Frontal cortex (tissue), 3 donors: ENCODE measurements at regions not wholly inside any gene's neighbourhood (a gene's known extent, or its start where the extent isn't known, plus 50 kb on each side); places are given as distances from the start of the nearest gene placed in this dataset.
"Not testable (repeated sequence)": the region's sequence is repeated elsewhere in the genome, so short reads cannot be mapped to it uniquely, and the experiment has no call there.

Experiments used
- DNase-seq, 2 donors: peaks; one replicate each; pipeline ENCODE4 v3.0.0; 2012; ENCODE audit warnings: low spot score in 2 of 2
- FAIRE-seq: peaks from 2 replicates; lab custom pipeline; 2012; peaks lifted over from hg19 to GRCh38; lab: Jason Lieb, UNC
- donor health status: control.
- donor health status: control.
- donor health status: control.

DNA sequence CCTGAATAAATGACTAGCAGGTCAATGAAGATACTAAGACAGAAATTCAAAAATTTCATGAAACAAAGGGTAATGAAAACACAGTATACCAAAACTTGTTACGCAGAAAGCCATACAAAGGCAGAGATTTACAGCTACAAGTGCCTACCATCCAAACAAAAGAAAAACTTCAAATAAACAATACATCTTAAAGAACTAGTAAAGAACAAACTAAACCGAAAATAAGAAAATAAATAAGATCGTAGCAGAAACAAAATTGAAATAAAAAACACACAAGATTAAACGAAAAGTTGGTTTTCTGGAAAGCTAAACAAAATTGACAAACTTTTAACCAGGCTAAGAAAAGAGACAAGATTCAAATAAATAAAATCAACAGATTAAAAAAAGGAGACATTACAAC lies 51.5 kb downstream of the VPREB1 start:
- FAIRE-seq, DNase-seq: not testable (repeated sequence)

DNA sequence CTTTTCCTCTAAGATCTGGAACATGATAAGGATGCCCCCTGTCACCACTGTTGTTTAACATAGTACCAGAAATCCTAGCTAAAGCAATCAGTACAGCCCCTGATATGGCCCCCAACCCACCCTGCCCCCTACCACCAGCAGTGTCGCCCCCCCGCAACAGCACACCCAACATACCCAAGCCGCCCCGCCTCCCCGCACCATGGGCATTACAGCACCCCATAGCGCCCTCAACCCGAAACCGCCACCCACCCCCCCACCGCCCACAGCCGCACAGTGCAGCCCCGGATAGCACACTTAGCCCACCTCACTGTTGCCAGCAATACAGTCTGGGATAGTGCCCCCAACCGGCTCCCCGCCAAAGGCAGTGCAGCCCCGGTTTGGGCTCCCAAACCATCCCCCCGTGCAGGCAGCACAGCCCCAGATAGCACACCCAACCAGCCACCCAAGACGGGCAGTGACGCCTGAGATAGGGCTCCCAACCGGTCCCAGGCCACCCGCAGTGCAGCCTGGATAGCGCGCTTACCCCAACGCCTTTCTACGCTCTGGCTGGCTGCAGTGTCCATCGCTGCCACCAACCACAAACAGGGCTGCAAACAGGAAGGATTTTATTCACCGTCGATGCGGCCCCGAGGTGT lies 52.7 kb downstream of the VPREB1 start:
- DNase-seq, FAIRE-seq: not testable (repeated sequence)

DNA sequence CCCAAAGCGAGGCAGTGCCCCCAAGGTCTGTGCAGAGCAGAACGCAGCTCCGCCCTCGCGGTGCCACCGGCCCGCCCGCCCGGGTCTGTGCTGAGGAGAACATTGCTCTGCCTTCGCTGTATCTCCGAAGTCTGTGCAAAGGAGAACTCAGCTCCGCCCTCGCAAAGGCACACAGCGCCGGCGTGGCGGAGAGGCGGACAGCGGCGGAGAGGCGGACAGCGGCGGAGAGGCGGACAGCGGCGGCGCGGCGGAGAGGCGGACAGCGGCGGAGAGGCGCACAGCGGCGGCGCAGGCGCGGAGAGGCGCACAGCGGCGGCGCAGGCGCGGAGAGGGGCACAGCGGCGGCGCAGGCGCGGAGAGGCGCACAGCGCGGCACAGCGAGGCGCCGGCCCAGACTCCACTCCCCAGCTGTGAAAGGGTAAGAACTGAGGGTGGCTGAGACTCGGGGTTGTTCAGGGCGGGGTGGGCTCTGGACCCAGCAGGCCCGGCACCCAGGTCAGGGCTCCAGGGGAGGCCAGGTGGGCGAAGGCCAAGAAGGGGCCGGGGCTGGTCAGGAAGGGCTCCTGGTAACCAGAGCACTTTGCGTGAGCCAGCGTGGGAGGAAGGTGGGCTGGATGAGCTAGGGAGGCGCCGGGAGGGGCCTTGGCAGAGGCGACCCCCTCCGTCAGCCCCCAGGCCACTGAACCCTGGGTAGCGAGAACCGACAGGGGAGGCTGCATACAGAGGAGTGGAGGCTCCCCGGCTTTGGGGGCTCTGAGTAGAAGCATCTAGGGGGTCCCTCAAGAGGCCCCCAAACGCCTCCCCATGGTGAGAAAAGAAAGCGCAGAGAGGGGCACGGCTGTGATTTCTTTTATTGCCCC lies 53.4 kb downstream of the VPREB1 start:
- not testable (repeated sequence) for DNase-seq, FAIRE-seq

DNA sequence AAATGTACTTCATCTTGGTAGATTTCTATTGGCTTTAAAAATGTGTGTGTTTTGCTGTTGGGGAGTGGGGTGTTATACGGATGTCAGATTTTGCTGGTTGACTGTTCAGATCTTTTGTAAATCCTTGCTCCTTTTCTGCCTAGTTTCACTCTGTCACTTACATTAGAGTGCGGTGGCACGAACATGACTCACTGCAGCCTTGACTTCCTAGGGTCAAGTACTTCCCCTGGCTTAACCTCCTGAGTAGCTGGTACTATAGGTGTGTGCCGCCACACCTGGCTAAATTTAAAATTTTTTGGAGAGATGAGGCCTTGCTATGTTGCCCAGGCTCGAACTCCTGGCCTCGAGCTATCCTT lies 54.0 kb downstream of the VPREB1 start:
- not testable (repeated sequence) for DNase-seq, FAIRE-seq

DNA sequence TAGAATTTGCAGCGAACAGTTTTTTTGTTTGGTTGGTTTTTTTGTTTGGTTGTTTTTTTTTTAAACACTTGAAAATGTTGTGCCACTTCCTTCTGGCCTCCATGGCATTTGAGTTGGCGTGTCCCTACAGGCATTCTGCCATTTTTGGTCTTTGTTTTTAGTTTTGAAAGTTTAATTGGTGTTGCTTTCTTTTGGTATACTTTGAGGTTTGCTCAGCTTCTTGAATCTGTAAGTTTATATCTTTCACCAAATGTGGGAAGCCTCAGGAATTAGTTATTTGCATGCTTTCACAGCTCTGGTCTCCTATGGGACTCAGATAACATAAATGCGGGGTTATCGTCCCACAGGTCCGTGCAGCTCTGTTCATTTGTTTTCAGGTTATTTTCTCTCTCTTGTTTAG lies 55.9 kb downstream of the VPREB1 start:
- not testable (repeated sequence) for FAIRE-seq, DNase-seq

DNA sequence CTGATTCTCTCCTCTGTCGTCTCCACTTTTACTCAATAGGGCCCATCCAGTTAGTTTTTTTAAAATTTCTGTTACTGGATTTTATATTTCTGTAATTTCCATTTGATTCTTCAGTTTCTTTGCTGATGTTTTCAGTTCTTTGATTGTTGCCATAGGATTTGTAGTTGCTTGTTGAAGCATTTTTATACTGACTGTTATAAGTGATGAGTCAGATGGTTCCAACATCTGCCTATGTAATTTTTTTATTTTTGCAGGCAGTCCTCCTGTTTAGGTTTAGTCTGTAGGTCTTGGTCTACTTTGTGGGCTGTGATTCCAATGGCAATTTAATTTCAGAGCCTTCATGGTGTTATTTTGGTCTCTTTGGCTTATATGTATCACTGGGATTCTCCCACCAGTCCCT lies 56.4 kb downstream of the VPREB1 start:
- not testable (repeated sequence) for DNase-seq, FAIRE-seq

DNA sequence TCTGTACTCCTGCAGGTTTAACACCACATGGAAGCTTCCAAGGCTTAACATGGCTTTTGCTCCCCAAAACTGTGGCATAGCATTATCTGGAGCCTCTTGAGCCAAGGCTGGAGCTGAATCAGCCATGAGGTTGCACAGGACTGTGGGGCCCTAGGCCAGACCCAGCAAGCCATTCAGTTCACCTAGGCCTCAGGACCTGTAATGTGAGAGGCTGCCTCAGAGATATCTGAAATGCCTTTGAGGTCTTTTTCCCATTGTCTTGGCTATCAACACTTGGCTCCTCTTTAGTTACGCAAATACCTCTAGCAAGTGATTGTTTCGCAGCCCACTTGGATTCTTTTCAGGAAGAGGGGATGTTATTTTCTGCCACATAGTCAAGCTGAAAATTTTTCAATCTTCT lies 72.0 kb downstream of the VPREB1 start:
- FAIRE-seq (no peak), DNase-seq (no peak)

DNA sequence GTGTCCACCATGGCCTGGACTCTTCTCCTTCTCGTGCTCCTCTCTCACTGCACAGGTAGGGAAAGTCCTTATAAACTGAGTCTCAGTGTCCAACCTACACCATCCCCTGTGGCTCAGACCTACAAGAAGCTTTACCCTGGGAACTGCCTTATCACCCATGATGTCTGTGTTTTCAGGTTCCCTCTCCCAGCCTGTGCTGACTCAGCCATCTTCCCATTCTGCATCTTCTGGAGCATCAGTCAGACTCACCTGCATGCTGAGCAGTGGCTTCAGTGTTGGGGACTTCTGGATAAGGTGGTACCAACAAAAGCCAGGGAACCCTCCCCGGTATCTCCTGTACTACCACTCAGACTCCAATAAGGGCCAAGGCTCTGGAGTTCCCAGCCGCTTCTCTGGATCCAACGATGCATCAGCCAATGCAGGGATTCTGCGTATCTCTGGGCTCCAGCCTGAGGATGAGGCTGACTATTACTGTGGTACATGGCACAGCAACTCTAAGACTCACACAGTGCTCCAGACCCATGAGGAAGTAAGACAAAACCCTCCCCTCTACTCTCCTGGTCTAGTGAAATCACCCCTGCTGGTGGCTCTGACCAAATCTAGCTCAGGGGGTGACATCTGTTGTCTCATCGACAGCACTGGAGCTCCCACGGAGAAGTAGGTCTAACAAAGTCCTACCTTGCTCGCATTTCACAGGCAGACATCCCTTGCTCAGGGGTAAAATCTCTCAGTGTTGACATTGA lies 74.3 kb downstream of the VPREB1 start:
- FAIRE-seq (no peak), DNase-seq (no peak)

DNA sequence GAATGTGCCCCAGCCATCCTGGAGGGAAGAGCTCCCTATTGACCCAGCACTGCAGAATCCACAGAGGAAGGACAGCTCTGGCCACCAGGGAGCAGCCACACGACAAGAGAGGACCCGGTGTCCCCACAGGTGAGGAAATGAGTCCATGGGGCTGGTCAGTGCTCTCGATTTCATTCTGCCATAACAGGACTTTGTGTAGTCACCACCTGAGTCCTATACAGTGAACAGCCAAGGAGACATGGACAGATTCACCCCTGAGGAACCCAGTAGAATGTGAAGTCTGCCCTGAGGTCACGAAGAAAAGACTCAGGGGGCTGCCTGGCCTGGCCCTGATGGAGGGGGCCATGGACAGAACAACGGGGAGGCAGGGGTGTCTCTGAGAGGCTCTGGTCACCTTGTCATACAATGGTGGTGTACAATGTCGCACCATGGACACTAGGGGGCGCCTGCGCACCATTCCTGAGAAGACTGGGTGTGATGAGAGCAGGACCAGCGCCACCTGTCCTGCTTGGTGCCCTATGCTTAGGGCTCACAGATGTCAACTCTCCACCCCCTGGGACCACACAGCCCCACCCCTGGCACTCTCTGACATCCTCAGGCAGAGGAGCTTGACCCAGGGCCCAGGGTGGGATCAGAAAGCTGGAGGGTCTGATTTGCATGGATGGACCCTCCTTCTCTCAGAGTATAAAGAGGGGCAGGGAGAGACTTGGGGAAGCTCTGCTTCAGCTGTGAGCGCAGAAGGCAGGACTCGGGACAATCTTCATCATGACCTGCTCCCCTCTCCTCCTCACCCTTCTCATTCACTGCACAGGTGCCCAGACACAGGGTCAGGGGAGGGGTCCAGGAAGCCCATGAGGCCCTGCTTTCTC lies 77.4 kb downstream of the VPREB1 start:
- not testable (repeated sequence) for FAIRE-seq
- peak; percentile 24 to 66 for DNase-seq

DNA sequence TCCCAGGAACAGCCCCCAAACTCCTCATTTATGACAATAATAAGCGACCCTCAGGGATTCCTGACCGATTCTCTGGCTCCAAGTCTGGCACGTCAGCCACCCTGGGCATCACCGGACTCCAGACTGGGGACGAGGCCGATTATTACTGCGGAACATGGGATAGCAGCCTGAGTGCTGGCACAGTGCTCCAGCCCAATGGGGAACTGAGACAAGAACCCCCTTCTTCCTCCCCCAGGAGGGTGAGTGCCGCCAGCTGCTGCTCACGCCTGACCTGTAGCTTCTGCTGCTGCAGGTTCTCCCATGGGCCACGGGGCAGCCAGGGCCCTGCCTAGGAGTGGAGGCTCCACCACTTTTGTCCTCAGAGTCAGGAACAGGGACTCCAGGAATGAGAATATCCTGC lies 78.2 kb downstream of the VPREB1 start:
- DNase-seq = no peak
- no peak for FAIRE-seq

DNA sequence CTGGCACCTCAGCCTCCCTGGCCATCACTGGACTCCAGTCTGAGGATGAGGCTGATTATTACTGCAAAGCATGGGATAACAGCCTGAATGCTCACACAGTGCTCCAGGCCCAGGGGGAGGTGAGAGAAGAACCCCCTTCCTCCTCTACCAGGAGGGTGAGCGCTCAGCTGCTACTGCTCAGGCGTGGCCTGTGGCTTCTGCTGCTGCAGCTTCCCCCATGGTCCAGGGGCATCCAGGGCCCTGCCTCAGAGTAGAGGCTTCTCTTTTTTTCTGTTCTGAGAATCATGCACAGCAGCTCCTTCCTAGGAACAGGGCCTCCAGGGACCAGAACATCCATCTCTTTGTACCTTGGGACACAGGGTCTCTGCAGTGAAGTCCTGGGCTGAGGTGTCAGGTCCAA lies 83.1 kb downstream of the VPREB1 start:
- no peak for FAIRE-seq
- no peak for DNase-seq

DNA sequence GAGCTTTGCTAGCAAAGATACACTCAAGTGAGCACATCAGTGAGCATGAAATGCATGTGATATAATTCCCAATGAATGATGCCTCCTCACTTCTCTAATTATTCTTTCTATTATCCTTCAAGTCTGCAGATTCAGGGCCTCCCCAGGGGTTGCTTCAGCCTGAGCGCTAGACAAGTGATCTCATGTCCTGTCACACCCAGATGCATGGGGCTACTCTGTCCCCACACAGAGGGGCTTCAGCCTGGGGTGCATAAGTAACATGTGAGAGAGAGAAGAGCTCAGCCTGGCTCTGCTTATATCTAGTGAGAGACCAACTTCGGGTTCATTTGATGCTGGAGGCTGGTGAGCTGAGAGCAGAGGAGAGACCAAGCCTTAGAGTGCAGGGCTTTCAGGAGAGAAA lies 85.2 kb downstream of the VPREB1 start:
- FAIRE-seq = no peak
- no peak for DNase-seq

DNA sequence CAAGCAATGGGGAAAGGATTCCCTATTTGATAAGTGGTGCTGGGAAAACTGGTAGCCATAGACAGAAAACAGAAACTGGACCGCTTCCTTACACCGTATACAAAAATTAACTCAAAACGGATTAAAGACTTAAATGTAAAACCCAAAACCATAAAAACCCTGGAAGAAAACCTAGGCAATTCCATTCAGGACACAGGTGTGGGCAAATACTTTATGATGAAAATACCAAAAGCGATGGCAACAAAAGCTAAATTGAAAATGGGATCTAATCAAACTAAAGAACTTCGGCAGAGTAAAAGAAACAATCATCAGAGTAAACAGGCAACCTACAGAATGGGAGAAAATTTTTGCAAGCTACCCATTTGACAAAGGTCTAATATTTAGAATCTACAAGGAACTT lies 91.1 kb downstream of the VPREB1 start:
- not testable (repeated sequence) for FAIRE-seq, DNase-seq

DNA sequence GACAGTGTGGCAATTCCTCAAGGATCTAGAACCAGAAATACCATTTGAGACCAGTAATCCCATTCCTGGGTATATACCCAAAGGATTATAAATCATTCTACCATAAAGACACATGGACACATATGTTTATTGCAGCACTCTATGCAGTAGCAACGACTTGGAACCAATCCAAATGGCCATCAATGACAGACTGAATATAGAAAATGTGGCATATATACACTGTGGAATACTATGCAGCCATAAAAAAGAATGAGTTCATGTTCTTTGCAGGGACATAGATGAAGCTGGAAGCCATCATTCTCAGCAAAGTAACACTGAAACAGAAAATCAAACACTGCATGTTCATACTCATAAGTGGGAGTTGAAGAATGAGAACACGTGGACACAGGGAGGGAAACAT lies 91.7 kb downstream of the VPREB1 start:
- not testable (repeated sequence) for FAIRE-seq, DNase-seq

DNA sequence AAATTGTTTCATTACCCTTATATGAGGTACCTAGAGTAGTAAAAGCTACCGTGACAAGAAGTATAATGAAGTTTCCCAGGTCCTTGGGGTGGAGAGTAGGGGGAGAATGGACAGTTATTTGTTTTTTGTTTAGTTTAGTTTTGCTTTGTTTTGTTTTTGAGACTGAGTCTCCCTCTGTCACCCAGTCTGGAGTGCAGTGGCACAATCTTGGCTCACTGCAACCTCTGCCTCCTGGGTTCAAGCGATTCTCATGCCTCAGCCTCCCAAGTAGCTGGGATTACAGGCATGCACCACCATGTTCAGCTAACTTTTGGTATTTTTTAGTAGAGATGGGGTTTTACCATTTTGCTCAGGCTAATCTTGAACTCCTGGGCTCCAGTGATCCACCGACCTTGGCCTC lies 94.2 kb downstream of the VPREB1 start:
- not testable (repeated sequence) for DNase-seq, FAIRE-seq

DNA sequence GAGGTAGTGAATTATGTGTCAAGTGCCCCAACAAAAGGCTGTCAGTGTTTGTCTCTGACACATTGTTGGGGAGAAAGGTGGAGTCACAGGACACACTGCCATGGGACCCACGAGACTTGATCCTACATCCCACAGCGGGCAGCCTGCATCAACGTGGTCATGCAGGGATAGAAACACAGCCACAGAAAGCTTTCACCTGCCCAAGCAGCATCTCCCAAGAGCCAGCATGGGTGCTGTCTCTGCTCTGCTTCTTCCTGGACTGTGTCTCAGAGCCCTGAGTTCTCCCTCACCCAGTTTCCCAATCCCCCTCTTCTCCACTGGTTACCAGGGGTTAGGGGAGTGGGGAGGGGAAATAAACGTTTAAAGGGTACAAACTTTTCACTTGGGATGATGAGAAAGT lies 97.2 kb downstream of the VPREB1 start:
- no peak for FAIRE-seq

DNA sequence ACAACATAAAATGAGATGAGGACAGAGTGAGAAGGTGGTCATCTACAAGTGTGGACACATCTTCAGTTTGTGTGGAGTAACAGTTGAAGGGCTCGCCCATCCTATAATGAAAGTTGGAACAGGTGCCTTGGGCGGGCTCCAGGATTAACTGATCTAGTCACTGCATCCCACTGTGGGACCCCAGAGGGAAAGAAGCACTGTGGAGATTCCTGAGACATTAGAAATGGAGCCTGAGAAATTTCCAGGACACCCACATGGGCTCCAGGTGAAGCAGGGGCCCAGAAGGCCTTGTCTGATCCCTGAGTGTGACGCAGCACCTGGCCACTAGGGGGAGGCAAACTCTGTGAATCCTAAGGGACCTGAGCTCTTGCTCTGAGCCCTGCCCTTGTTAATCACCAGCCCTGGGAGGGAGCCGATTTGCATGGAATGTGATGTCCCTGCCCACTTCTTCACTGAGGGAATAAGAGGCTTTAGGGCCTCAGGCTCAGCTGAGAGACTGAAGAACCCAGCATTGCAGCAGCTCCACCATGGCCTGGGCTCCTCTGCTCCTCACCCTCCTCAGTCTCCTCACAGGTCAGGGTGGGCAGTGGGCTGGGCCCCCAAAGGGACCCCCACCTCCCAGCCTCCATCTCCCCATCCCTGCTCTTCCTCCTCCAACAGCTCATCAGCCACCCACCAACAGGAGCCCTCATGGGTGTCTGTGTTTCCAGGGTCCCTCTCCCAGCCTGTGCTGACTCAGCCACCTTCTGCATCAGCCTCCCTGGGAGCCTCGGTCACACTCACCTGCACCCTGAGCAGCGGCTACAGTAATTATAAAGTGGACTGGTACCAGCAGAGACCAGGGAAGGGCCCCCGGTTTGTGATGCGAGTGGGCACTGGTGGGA lies 98.4 kb downstream of the VPREB1 start:
- FAIRE-seq = no peak
- DNase-seq = peak in 1 of 2 donors; percentile 23

More for the DNA sequence above, 97.2 kb downstream of the VPREB1 start:
- DNase-seq = no peak

DNA sequence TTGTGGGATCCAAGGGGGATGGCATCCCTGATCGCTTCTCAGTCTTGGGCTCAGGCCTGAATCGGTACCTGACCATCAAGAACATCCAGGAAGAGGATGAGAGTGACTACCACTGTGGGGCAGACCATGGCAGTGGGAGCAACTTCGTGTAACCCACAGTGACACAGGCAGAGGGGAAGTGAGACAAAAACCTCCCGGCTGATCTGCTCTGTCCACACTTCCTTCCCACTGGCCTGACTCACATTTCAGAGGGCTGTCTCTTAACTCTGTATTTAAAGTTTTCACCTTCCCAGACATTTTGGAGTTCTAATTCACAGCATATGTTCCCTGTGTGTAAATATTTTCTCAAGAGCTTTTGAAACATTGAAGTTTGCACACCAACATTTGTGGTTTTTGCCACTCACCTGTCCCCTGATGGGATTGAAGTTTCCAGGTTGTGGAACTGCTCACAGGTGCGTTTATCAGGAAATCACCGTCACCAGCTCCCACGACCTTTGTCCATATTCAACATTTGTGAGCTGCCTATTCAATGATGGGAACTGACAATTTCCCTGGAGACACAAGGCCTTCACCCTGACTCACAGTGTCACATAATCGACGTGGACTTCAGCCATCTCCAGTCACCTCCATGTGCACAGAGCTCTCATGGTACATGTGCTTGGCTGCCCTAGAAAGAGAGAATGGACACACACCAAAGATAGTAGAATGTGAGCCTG lies 99.2 kb downstream of the VPREB1 start:
- no peak for FAIRE-seq

More for the DNA sequence above, 99.2 kb downstream of the VPREB1 start:
- no peak for DNase-seq
